HG03103 (cell line): ENCODE measurements at regions not wholly inside any gene's neighbourhood (a gene's known extent, or its start where the extent isn't known, plus 50 kb on each side); places are given as distances from the start of the nearest gene placed in this dataset.
"Not testable (repeated sequence)": the region's sequence is repeated elsewhere in the genome, so short reads cannot be mapped to it uniquely, and the experiment has no call there.

Experiments used
- ATAC-seq: cut with Tn5 transposase; IDR thresholded peaks from one replicate; pipeline ENCODE4 v1.9.1; 2021; ENCODE audit warnings: low read depth; ENCODE audit not compliant: unreplicated experiment

DNA sequence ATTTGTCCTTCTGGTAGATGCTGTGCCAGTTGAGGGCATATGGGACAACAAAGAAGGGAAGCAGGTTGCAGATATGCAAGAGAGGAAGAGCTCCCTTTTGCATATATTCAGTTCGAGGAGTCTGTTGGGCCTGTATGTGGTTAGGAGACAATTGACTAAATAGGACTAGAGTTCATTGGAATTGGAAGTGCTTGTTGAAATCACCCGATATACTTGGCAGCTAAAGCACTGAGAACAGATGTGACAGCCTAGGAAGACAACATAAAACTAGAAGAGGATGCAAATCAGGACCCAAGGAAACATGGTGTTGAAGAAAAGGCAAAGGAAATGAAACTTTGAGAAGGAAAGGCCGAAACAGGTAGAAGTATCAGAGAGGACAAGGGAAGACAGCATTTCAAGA lies 215.2 kb upstream of the P2RY1 start:
- ATAC-seq = no peak

DNA sequence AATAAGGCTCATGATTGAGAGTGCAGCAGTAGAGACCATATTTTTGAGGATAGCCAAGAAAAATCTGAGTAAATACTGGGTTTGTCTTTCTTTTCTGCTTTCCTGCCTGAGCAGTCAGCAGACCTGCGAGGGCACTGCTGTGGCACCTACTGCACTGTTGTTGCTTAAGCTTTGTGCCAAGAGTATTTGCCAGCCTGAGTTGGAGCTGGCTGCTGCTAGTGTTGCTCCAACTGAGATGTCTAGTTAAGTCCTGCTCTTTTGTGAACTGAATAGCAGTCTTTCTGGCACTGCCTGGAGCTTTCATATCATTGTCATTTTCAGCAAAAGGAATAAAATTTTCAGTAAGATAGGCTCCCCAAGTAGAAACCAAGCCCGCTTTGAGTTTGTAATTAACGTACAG lies 214.5 kb upstream of the P2RY1 start:
- ATAC-seq = no peak

DNA sequence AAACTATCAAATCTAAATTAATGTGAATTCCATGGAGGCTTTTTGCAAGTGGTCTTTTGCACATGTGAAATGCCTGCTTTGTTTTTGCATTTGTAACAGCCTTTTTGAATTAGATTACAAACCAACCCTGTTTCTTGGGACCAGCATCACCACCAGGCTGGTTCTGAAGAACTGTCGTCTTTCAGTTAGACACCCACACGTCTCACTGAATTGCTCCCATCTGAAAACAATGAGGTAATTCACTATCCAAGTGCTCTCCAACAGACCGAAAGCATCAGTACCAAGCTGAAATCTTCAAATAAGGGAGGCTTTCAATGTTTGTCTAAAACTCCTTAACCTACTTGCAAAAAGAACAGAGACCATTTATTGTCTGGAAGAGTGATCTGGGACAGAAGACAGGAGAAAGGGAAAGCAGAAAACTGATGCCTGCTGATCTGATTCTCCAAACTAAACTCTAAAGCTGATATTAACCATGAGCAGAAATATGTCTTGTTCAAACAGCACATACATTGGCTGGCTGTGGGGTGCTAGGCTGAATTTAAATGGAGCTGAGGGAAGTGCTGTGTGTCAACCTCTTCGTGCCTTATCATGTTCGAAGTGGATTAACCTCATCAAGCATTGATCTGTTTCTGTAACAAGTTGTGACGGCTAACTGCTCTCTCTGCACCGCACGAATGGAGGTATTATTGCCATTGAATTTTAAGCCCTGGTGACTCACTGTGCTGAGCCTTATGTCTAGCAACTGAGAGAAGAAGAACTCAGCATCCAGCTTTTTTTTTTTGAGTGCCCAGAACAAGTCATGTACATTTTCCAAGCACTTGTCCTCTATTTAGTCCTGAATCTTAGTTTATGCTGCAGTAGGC lies 213.7 kb upstream of the P2RY1 start:
- ATAC-seq = no peak

GRCh38 chr3:152621967-152622810 lies 212.7 kb upstream of the P2RY1 start:
- ATAC-seq = no peak

DNA sequence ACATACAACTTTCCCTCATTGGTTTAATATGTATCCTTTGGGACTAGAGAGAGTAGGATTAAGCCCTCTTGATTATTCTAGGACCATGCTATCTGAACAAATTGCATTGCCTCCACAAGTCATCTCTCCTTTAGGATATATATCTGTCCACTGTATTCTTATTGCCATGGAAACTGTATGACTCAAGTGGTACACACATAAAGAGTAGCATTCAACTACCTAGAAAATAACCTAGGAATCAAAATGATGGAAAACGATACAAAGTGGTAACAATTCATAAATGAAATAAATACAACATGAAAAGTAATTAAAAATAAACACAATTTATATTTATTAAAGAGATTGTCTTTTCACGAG lies 212.1 kb upstream of the P2RY1 start:
- ATAC-seq = no peak

DNA sequence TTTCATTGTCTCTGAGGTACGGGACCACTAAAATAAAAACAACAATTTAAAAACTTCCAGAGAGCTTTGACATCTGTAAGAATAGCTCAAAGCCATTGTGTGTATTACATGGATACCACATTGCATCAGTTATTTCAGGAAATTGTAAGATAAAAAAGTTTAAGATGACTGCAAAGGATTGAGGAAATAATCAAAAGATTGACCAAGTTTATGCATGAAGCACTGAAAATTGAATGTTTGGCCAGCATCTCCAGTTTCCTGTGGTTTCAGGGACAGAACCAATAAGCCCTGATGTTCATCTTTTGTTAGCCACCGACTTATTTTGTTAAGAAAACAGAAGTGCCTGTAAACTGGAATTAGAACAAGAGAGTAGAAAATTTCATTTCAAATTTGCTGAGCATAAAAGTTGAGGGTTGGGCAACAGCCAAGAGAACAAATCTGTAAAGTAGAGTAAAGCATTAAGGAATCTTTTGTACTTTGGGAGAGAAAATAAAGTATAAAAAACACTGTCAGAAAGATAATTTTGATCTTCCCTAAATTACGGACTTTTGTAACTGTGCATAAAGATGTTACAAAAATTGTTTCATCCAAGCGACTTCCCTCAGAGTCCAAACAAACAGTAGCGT lies 211.5 kb upstream of the P2RY1 start:
- no peak for ATAC-seq

GRCh38 chr3:152626226-152626625 lies 208.7 kb upstream of the P2RY1 start:
- ATAC-seq = no peak

DNA sequence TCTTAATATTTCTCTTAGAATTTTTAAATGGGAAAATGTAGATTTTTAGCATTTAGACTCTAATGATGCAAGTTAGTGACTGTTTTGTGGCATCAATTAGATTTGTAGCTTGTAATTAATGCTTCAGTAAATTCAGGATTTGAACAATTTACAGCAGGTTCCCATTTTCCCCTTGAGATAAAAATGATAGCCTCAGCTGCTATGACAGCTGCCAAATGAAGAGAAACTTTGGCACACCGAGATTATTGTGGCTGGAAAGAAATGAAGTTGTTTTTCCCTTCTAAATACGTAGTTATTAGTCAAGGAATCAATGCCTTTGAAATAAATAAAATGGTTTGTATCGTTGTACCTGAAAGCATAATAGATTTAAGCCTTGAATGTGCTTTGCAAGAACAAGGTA lies 206.4 kb upstream of the P2RY1 start:
- ATAC-seq = no peak

GRCh38 chr3:152629363-152630122 lies 205.4 kb upstream of the P2RY1 start:
- no peak for ATAC-seq

DNA sequence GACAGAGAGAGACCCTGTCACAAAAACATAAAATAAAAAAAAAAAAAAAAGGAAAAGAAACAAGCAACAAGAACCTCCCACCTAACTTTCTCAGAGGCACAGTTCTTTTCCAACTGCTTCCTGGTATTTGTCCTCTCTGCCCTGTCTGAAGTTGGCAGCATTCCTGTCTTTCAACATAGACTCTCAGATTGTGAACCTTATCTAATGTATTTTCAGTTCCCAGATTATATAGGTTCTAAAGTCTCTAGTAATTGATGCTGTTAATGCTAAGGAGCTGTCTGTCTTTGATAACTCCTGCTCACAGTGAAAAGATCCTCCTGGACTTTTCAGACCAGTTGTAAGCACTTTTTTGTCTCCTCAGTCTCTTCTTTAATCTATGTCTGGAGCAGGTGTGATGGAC lies 199.5 kb upstream of the P2RY1 start:
- no peak for ATAC-seq

DNA sequence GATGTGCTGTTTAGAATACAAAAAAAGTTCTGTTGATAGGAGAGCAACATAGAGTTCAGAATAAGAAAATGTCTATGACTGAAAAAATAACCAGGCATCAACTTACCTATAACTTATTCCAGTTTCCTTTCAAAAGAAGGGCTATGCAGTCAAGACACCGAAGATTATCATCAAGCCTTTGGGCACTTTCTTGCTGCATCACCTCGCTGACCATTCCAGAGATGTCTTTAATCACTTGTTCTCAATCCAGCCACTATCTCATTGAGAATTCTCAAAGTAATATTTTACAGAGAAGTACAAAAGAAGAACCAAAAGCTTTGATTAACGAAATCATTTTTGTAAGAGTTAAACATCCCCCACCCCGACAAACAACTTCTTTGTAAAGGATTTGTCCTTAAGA lies 198.3 kb upstream of the P2RY1 start:
- ATAC-seq = no peak

DNA sequence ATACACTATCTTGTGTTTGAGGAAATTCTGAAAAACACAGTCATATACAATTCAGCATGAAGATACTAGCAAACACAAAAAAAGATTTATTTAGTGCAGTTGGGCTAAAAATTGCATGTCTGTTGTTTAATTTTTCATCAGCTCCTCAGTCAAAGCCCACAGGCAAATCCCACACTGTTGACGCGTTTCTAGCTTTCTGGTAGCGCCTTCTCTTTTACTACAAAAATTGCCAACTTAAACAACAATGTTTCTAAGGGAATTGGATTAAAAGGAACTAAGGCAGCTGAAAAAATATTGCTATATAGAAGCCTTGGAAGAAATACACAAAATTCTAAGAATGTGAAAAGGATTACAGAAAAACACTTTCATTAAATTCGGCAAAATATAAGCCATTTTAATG lies 196.7 kb upstream of the P2RY1 start:
- ATAC-seq = no peak

- no peak for ATAC-seq
These were observed 196.1 kb upstream of the P2RY1 start for GRCh38 chr3:152638707-152639450.

- no peak for ATAC-seq
These were observed 193.7 kb upstream of the P2RY1 start for GRCh38 chr3:152641198-152641597.

GRCh38 chr3:152642658-152643057 lies 192.3 kb upstream of the P2RY1 start:
- ATAC-seq = no peak

DNA sequence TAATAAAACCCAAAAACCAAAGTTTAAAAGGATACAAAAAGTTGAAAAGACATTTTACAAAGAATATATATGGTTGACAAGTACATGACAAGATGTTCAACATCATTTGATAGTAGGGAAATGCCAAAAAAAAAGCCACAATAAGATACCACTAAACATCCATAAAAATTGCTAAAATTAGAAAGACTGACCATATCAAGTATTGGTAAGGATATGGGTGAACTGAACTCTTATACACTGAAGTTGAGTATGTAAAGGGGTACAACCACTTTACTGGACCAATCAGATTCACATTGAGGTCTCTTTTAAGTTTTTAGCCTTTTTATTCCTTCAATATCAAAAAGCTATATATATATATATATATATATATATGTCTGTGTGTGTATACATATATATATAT lies 190.5 kb upstream of the P2RY1 start:
- ATAC-seq = no peak

DNA sequence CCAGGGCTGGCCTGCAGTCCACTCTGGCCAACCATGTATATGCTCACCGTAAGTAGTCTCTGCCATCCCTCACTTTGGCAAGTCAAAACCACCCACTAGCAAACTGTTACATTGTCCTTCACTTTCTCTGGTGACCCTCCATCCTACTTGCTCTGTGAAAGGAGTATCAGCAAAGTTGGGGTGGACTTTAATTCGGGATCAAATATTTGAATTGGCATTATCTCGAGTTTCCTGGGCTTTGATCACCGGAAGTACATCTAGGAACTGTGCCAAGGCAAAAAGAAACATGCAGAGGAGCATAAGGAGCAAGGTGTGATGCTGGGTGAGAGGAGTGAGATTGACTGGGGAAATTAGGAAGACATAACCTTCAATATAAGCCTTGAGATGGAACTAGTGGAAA lies 188.9 kb upstream of the P2RY1 start:
- no peak for ATAC-seq

GRCh38 chr3:152650177-152650576 lies 184.8 kb upstream of the P2RY1 start:
- no peak for ATAC-seq

DNA sequence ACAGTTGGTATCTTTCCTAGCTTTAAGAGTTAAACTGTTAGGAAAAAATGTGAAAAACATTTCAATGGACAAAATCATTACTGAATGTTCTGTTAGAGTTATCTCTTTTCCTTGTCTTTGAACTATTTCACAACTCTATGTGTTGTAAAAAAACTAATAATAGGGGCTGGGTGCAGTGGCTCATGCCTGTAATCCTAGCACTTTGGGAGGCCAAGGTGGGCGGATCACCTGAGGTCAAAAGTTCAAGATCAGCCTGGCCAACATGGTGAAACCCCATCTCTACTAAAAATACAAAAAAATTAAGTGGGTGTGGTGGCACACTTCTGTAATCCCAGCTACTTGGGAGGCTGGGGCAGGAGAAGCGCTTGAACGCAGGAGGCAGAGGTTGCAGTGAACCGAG lies 184.0 kb upstream of the P2RY1 start:
- not testable (repeated sequence) for ATAC-seq
